NCI-H1105 treated with DMSO at 0.1 percent for 48 hours (cell line): ENCODE measurements at regions not wholly inside any gene's neighbourhood (a gene's known extent, or its start where the extent isn't known, plus 50 kb on each side); places are given as distances from the start of the nearest gene placed in this dataset.
A peak's percentile ranks its signal among the peaks of the same experiment; 100 is the strongest.

Source experiments
- DNase-seq: peaks from one replicate; lab custom pipeline; 2025; lab: John Stamatoyannopoulos, UW

GRCh38 chrX:23525531-23525930, 141.8 kb upstream of the PRDX4 start:
- no peak for DNase-seq

- no peak for DNase-seq
Measured at GRCh38 chrX:23540532-23540931, 126.8 kb upstream of the PRDX4 start.

GRCh38 chrX:23548164-23548563, 119.1 kb upstream of the PRDX4 start:
- DNase-seq = no peak

GRCh38 chrX:23552303-23552702, 115.0 kb upstream of the PRDX4 start:
- DNase-seq = no peak

- peak; percentile 40 for DNase-seq
Measured at GRCh38 chrX:23554304-23554703, 113.0 kb upstream of the PRDX4 start.

- DNase-seq = no peak
Measured at GRCh38 chrX:23557070-23557469, 110.2 kb upstream of the PRDX4 start.

GRCh38 chrX:23559975-23560374, 107.3 kb upstream of the PRDX4 start:
- DNase-seq = no peak

- DNase-seq = no peak
Measured at GRCh38 chrX:23570674-23571343, 96.5 kb upstream of the PRDX4 start.

GRCh38 chrX:23575281-23575680, 92.0 kb upstream of the PRDX4 start:
- DNase-seq = no peak

GRCh38 chrX:23578079-23578478, 89.2 kb upstream of the PRDX4 start:
- no peak for DNase-seq

- no peak for DNase-seq
Measured at GRCh38 chrX:23589496-23589895, 77.8 kb upstream of the PRDX4 start.

- DNase-seq = no peak
Measured at GRCh38 chrX:23592741-23593140, 74.6 kb upstream of the PRDX4 start.

GRCh38 chrX:23598575-23598974, 68.7 kb upstream of the PRDX4 start:
- DNase-seq = no peak

GRCh38 chrX:23603501-23603900, 63.8 kb upstream of the PRDX4 start:
- no peak for DNase-seq

GRCh38 chrX:23610495-23610894, 56.8 kb upstream of the PRDX4 start:
- DNase-seq = no peak

GRCh38 chrX:23612846-23613245, 54.4 kb upstream of the PRDX4 start:
- DNase-seq = no peak

GRCh38 chrX:23616361-23616760, 50.9 kb upstream of the PRDX4 start:
- peak; percentile 39 for DNase-seq
